22Rv1 (cell line): ENCODE measurements at regions not wholly inside any gene's neighbourhood (a gene's known extent, or its start where the extent isn't known, plus 50 kb on each side); places are given as distances from the start of the nearest gene placed in this dataset.

Experiments
- H3K27ac ChIP-seq: fragments of 450-650 bp; 2 replicates; pipeline ENCODE4 v1.5.1; 2017
- ZFX ChIP-seq: fragments of 450-650 bp; IDR thresholded peaks from 2 replicates; pipeline ENCODE4 v1.6.1; 2017; ENCODE audit warnings: antibody characterized with exemption, borderline replicate concordance
- TF ChIP-seq, protein P1 (sequence below): fragments of 450-650 bp; IDR thresholded peaks from 2 replicates; pipeline ENCODE4 v1.5.1; 2017; ENCODE audit warnings: mild to moderate bottlenecking

- no peak for TF ChIP-seq ZFX
- TF ChIP-seq, protein P1, sequence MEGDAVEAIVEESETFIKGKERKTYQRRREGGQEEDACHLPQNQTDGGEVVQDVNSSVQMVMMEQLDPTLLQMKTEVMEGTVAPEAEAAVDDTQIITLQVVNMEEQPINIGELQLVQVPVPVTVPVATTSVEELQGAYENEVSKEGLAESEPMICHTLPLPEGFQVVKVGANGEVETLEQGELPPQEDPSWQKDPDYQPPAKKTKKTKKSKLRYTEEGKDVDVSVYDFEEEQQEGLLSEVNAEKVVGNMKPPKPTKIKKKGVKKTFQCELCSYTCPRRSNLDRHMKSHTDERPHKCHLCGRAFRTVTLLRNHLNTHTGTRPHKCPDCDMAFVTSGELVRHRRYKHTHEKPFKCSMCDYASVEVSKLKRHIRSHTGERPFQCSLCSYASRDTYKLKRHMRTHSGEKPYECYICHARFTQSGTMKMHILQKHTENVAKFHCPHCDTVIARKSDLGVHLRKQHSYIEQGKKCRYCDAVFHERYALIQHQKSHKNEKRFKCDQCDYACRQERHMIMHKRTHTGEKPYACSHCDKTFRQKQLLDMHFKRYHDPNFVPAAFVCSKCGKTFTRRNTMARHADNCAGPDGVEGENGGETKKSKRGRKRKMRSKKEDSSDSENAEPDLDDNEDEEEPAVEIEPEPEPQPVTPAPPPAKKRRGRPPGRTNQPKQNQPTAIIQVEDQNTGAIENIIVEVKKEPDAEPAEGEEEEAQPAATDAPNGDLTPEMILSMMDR: no peak
- no peak overlapping the region for H3K27ac ChIP-seq
Observed at GRCh38 chr2:175872721-175873120, 129.3 kb downstream of the LNPK start.

DNA sequence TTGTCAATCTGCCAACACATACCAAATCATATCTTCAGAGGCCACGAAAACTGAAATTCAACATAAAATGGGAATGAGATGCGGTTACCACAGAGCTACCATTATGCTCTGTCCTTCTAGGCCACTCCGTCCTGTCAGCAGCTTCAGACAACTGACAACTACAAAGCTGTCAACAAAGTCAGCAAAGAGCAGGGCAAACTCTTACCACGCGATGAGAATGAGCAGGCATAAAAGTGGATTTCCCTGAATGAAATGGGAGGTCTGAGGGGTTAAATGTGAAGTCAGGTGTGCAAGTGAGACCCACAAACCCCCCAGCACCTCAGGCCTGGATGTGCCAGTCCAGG is 130.1 kb downstream of the LNPK start:
- no peak overlapping the region for H3K27ac ChIP-seq
- TF ChIP-seq, protein P1: no peak
- TF ChIP-seq ZFX: no peak

DNA sequence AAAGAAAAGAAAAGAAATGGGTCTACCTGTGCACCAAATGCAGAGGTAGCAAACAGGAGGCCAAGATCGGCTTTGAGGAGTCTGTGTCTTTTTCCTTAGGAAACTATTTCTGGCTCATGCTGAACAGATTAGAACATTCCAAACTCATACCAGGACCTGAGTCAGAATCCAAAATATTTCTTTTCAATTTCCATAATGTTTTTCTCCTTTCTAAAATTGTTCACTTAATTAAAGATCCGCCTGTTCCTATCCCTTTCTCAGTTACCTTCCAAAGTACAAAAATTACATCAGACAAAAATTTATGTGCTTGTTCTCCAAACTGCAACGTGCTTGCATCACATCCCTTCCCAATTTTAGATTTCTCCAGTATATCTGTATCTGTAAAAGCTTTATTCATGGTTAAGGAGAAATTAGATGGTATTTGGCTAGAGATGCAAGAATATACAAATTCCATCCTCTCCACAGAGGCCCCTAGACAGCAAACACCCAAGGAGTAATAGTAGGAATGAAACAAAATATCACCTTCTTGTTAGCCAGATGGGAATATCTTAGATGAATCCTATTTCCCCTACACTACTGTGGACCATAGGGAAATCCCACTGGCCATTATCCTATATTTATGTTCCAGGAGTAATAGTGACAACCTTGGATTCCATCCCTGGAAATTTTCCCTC is 130.6 kb downstream of the LNPK start:
- no peak overlapping the region for H3K27ac ChIP-seq
- TF ChIP-seq ZFX: no peak
- TF ChIP-seq, protein P1: no peak

GRCh38 chr2:175865716-175866115 is 136.4 kb downstream of the LNPK start:
- H3K27ac ChIP-seq: no peak overlapping the region
- no peak for TF ChIP-seq ZFX
- TF ChIP-seq, protein P1: no peak

- TF ChIP-seq, protein P1: no peak
- no peak for TF ChIP-seq ZFX
- no peak overlapping the region for H3K27ac ChIP-seq
Observed at GRCh38 chr2:175864137-175864850, 137.8 kb downstream of the LNPK start.

DNA sequence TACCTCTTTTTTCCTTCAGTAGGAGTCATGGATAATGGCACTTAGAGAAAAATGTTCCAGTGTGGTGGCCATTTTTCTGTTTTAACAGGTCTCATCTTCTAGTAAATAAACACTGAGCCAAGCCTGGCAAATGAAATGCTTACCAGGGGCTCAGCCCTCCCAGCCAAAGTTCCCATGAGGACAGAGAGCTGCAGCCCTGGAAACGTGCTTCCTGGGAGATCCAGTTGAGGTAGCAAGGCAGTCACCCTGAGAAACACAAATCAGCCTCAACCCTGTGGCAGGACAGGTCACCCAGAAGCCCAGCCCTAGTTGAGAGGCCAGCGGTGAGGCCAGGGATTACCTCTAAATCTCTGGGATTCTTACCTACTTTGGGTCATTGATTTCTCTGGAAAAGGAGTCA is 140.1 kb downstream of the LNPK start:
- TF ChIP-seq, protein P1: no peak
- no peak for TF ChIP-seq ZFX

DNA sequence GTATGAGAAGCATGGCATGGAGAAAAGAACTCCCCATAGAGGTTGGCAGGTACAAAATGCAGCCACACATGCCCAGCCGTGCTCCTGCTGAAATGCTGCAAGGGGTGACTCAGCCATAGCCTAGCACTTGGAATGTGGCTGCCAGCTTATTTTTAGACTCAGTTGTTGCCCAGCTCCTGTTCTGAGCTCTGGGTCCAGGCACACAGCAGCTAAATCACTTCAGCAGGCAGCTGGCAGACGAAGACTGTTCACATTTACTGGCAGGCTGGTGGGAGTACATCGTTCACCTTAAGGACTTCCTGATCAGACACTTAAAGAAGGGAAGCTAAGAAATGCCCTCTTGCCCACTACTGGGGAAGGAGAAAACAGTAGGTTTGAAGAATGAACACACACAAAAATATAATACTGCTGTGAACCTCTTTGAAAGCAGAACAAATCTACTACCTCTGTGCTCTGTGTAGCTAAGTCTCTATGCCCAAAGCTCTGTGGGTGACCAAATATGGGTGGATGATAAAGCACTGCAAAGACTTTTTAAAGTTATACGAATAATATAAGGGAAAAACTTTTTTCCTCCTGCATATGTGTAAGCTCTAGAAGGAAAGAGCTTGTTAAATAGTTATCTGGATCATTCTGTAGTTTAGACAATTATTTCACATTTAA is 146.1 kb downstream of the LNPK start:
- TF ChIP-seq ZFX: no peak
- TF ChIP-seq, protein P1: no peak
- H3K27ac ChIP-seq: no peak overlapping the region

More for the DNA sequence above, 140.1 kb downstream of the LNPK start:
- no peak overlapping the region for H3K27ac ChIP-seq
